Neural cell (in vitro differentiated cells): ENCODE measurements at regions not wholly inside any gene's neighbourhood (a gene's known extent, or its start where the extent isn't known, plus 50 kb on each side); places are given as distances from the start of the nearest gene placed in this dataset.

Experiments
- H2AFZ ChIP-seq: fragments of 200-600, 300-800 bp; sonication (generic), shearing (Covaris generic); 2 replicates; pipeline ENCODE4 v1.6.0; 2014; ENCODE audit warnings: low read depth, mild to moderate bottlenecking, antibody characterized with exemption, low read length, moderate library complexity
- H3F3A ChIP-seq: fragments of 200-600 bp; shearing (Covaris generic); 2 replicates; pipeline ENCODE4 v1.6.1; 2016; ENCODE audit warnings: mild to moderate bottlenecking, moderate library complexity, mixed read lengths, antibody characterized with exemption, low read length; ENCODE audit not compliant: insufficient read depth, poor library complexity, severe bottlenecking
- H3K27ac ChIP-seq: fragments of 200-600, 300-800 bp; sonication (generic), shearing (Covaris generic); 2 replicates; pipeline ENCODE4 v1.5.1; 2014; ENCODE audit warnings: mild to moderate bottlenecking, low read length, moderate library complexity
- H3K27me3 ChIP-seq: fragments of 300-800, 200-600 bp; sonication (generic), shearing (Covaris generic); 2 replicates; pipeline ENCODE4 v1.6.0; 2014; ENCODE audit warnings: mild to moderate bottlenecking, low read depth, low read length, moderate library complexity; ENCODE audit not compliant: insufficient read depth
- H3K36me3 ChIP-seq: fragments of 300-800, 200-600 bp; sonication (generic), shearing (Covaris generic); 2 replicates; pipeline ENCODE4 v1.5.1; 2014; ENCODE audit warnings: mild to moderate bottlenecking, antibody characterized with exemption, low read length, moderate library complexity; ENCODE audit not compliant: insufficient read depth
- H3K4me2 ChIP-seq: fragments of 300-800, 200-600 bp; sonication (generic), shearing (Covaris generic); 2 replicates; pipeline ENCODE4 v1.6.0; 2014; ENCODE audit warnings: mild to moderate bottlenecking, low read length
- H3K4me3 ChIP-seq: fragments of 300-800, 200-600 bp; sonication (generic), shearing (Covaris generic); 2 replicates; pipeline ENCODE4 v1.5.1; 2014; ENCODE audit warnings: mild to moderate bottlenecking, low read length, moderate library complexity
- H3K79me2 ChIP-seq: fragments of 200-600 bp; shearing (Covaris generic); replicated peaks from 2 replicates; pipeline ENCODE4 v1.6.0; 2014; ENCODE audit warnings: mild to moderate bottlenecking, low read length, moderate library complexity; ENCODE audit not compliant: insufficient read depth
- H3K9ac ChIP-seq: fragments of 300-800, 200-600 bp; sonication (generic), shearing (Covaris generic); 2 replicates; pipeline ENCODE4 v1.6.1; 2016; ENCODE audit warnings: mild to moderate bottlenecking, low read length, mixed read lengths
- H3K9me2 ChIP-seq: fragments of 200-600 bp; shearing (Covaris generic); 2 replicates; pipeline ENCODE4 v1.6.1; 2016; ENCODE audit warnings: mild to moderate bottlenecking, low read length, mixed read lengths; ENCODE audit not compliant: insufficient read depth
- H3K9me3 ChIP-seq: fragments of 200-600, 300-800 bp; sonication (generic), shearing (Covaris generic); 2 replicates; pipeline ENCODE4 v1.6.1; 2016; ENCODE audit warnings: mild to moderate bottlenecking, mixed run types, low read length, moderate library complexity, mixed read lengths
- H4K20me1 ChIP-seq: fragments of 200-600 bp; shearing (Covaris generic); 2 replicates; pipeline ENCODE4 v1.6.1; 2016; ENCODE audit warnings: mild to moderate bottlenecking, mixed run types; ENCODE audit not compliant: insufficient read depth
- CTCF ChIP-seq: fragments of 450-650 bp; IDR thresholded peaks from 2 replicates; pipeline ENCODE4 v1.5.1; 2014; ENCODE audit warnings: antibody characterized with exemption, mild to moderate bottlenecking, moderate library complexity; ENCODE audit not compliant: poor library complexity, severe bottlenecking
- EP300 ChIP-seq: fragments of 450-650 bp; conservative IDR thresholded peaks from 2 replicates; pipeline ENCODE4 v1.6.1; 2014; ENCODE audit warnings: antibody characterized with exemption, mild to moderate bottlenecking, moderate library complexity; ENCODE audit not compliant: poor library complexity, severe bottlenecking
- EZH2 ChIP-seq: fragments of 200-600, 300-800 bp; shearing (Covaris generic), sonication (generic); IDR thresholded peaks from 2 replicates; pipeline ENCODE4 v1.6.1; 2014; ENCODE audit warnings: antibody characterized with exemption, low read length, borderline replicate concordance, mild to moderate bottlenecking; ENCODE audit not compliant: insufficient read depth, poor library complexity, severe bottlenecking
- MXI1 ChIP-seq: fragments of 450-650 bp; conservative IDR thresholded peaks from 2 replicates; pipeline ENCODE4 v1.6.1; 2014; ENCODE audit warnings: antibody characterized with exemption, mild to moderate bottlenecking; ENCODE audit not compliant: poor library complexity, severe bottlenecking
- POLR2AphosphoS5 ChIP-seq: IDR thresholded peaks from 2 replicates; pipeline ENCODE4 v1.6.1; 2012
- RAD21 ChIP-seq: fragments of 450-650 bp; conservative IDR thresholded peaks from 2 replicates; pipeline ENCODE4 v1.6.1; 2014; ENCODE audit warnings: antibody characterized with exemption, mild to moderate bottlenecking, moderate library complexity
- REST ChIP-seq: IDR thresholded peaks from 2 replicates; pipeline ENCODE4 v1.6.1; 2012; ENCODE audit warnings: borderline replicate concordance
- SMC3 ChIP-seq: fragments of 450-650 bp; conservative IDR thresholded peaks from 2 replicates; pipeline ENCODE4 v1.6.1; 2014; ENCODE audit warnings: antibody characterized with exemption, mild to moderate bottlenecking, moderate library complexity; ENCODE audit not compliant: poor library complexity
- TAF1 ChIP-seq: IDR thresholded peaks from 2 replicates; pipeline ENCODE4 v1.6.1; 2012; ENCODE audit warnings: low read depth

GRCh38 chr6:137706083-137706750 lies 160.8 kb upstream of the TNFAIP3 start:
- Histone ChIP-seq H2AFZ (no peak overlapping the region), H3K9me3 (no peaks in the 10 kb centered on the region), H3K36me3 (no peaks in the 10 kb centered on the region), H3K9me2 (no peaks in the 10 kb centered on the region), H3K27me3 (no peaks in the 10 kb centered on the region), H3F3A (no peaks in the 10 kb centered on the region), H3K4me2 (no peak overlapping the region), H3K9ac (no peak overlapping the region), H3K79me2 (no peaks in the 10 kb centered on the region), H3K27ac (no peak overlapping the region), H3K4me3 (no peak overlapping the region), H4K20me1 (no peaks in the 10 kb centered on the region)
- TF ChIP-seq TAF1 (no peak), REST (no peak), RAD21 (no peak), CTCF (no peak), EP300 (no peak), POLR2AphosphoS5 (no peak), EZH2 (no peak), SMC3 (no peak), MXI1 (no peak)

- H3K4me2 ChIP-seq, result no peak overlapping the region
- no peak overlapping the region for H3K27ac ChIP-seq
- no peaks in the 10 kb centered on the region for H3K9me2 ChIP-seq
- no peaks in the 10 kb centered on the region for H3K27me3 ChIP-seq
- no peak overlapping the region for H3K9ac ChIP-seq
- H3K4me3 ChIP-seq, result no peak overlapping the region
- no peaks in the 10 kb centered on the region for H3K9me3 ChIP-seq
- no peaks in the 10 kb centered on the region for H3F3A ChIP-seq
- H3K79me2 ChIP-seq, result no peaks in the 10 kb centered on the region
- no peaks in the 10 kb centered on the region for H4K20me1 ChIP-seq
- no peaks in the 10 kb centered on the region for H3K36me3 ChIP-seq
- no peak overlapping the region for H2AFZ ChIP-seq
- TF ChIP-seq RAD21 (no peak), CTCF (no peak), REST (no peak), EP300 (no peak)
Observed at GRCh38 chr6:137707038-137707589, 159.9 kb upstream of the TNFAIP3 start.
